ENCODE measurements at regions not wholly inside any gene's neighbourhood (a gene's known extent, or its start where the extent isn't known, plus 50 kb on each side); places are given as distances from the start of the nearest gene placed in this dataset.
A peak's percentile ranks its signal among the peaks of the same experiment; 100 is the strongest.
"Not testable (repeated sequence)": the region's sequence is repeated elsewhere in the genome, so short reads cannot be mapped to it uniquely, and the experiment has no call there.

- Mint-ChIP-seq H3K27ac (no peak overlapping the region), H3K9me3 (no peaks in the 10 kb centered on the region), H3K4me3 (no peak overlapping the region), H3K27me3 (peaks cover 1% of the 10 kb centered on the region), H3K36me3 (ENCODE audit: low read depth) (no peaks in the 10 kb centered on the region), H3K4me1 (ENCODE audit: low read depth) (no peaks in the 10 kb centered on the region)
- DNase-seq (no peak), ATAC-seq (no peak)
- CTCF ChIA-PET, result no interaction called here
- intact Hi-C loops (cut with micrococcal nuclease), result no loop called here
- no peak for TF ChIP-seq CTCF (IDR thresholded peaks at IDR 0.05)
- POLR2A ChIA-PET, result no interaction called here
These were observed 339.5 kb upstream of the DNAJC19 start for GRCh38 chr3:181329024-181329423.

- Mint-ChIP-seq H3K27me3 (peaks cover 1% of the 10 kb centered on the region), H3K36me3 (ENCODE audit: low read depth) (no peaks in the 10 kb centered on the region), H3K4me1 (ENCODE audit: low read depth) (no peaks in the 10 kb centered on the region), H3K4me3 (no peak overlapping the region), H3K27ac (no peak overlapping the region), H3K9me3 (peaks cover 2% of the 10 kb centered on the region)
- ATAC-seq (no peak), DNase-seq (no peak)
- POLR2A ChIA-PET, result no interaction called here
- CTCF ChIA-PET, result interaction anchor here (1.6 to 2.4 kb wide), 2 partner anchors 24 to 372 kb away, joined by 7 to 8 read pairs; no protein-coding TSS in a partner anchor
- TF ChIP-seq CTCF (IDR thresholded peaks at IDR 0.05), result no peak
- intact Hi-C loops (cut with micrococcal nuclease), result no loop called here
These were observed 338.8 kb upstream of the DNAJC19 start for GRCh38 chr3:181328346-181328745.

GRCh38 chr3:181327349-181327748 lies 337.8 kb upstream of the DNAJC19 start:
- no peak for ATAC-seq
- ChIA-PET POLR2A (no interaction called here), CTCF (interaction anchor here (0.7 to 2.4 kb wide), 13 partner anchors 10 to 1359 kb away, joined by 3 to 10 read pairs (median 4); no protein-coding TSS in a partner anchor)
- Mint-ChIP-seq H3K9me3 (peaks cover 8% of the 10 kb centered on the region), H3K36me3 (ENCODE audit: low read depth) (no peaks in the 10 kb centered on the region), H3K4me1 (ENCODE audit: low read depth) (no peaks in the 10 kb centered on the region), H3K27ac (no peak overlapping the region), H3K27me3 (peaks cover 1% of the 10 kb centered on the region), H3K4me3 (no peak overlapping the region)
- intact Hi-C loops (cut with micrococcal nuclease), result no loop called here
- no peak for DNase-seq
- no peak for TF ChIP-seq CTCF (IDR thresholded peaks at IDR 0.05)

GRCh38 chr3:181326637-181327223 lies 337.2 kb upstream of the DNAJC19 start:
- Mint-ChIP-seq H3K27ac (no peak overlapping the region), H3K27me3 (peaks cover 1% of the 10 kb centered on the region), H3K4me1 (ENCODE audit: low read depth) (no peaks in the 10 kb centered on the region), H3K9me3 (peaks cover 14% of the 10 kb centered on the region), H3K36me3 (ENCODE audit: low read depth) (no peaks in the 10 kb centered on the region), H3K4me3 (no peak overlapping the region)
- ChIA-PET POLR2A (no interaction called here), CTCF (interaction anchor here (0.7 to 2.4 kb wide), 14 partner anchors 10 to 1360 kb away, joined by 3 to 10 read pairs (median 4); no protein-coding TSS in a partner anchor)
- ATAC-seq, result no peak
- intact Hi-C loops (cut with micrococcal nuclease), result no loop called here
- peak; percentile 2 for DNase-seq
- peak; percentile 54 for TF ChIP-seq CTCF (IDR thresholded peaks at IDR 0.05)

- DNase-seq; H3K4me1 Mint-ChIP-seq (ENCODE audit: low read depth); intact Hi-C loops (cut with micrococcal nuclease); CTCF ChIA-PET; H3K4me3 Mint-ChIP-seq; H3K27ac Mint-ChIP-seq; ATAC-seq; H3K27me3 Mint-ChIP-seq; H3K36me3 Mint-ChIP-seq (ENCODE audit: low read depth); POLR2A ChIA-PET: not testable (repeated sequence)
- H3K9me3 Mint-ChIP-seq, result peaks cover 24% of the 10 kb centered on the region
These were observed 335.0 kb upstream of the DNAJC19 start for GRCh38 chr3:181324516-181324915.

All from activated CD8-positive, alpha-beta T cell treated with anti-CD3 and anti-CD28 coated beads for 36 hours (primary cell).